KOPT-K1 (cell line): ENCODE measurements at regions not wholly inside any gene's neighbourhood (a gene's known extent, or its start where the extent isn't known, plus 50 kb on each side); places are given as distances from the start of the nearest gene placed in this dataset.

ENCODE experiments used
- H3K27ac ChIP-seq: fragments of 200-600 bp; sonication (generic); 2 replicates; pipeline ENCODE4 v1.5.1; 2016; ENCODE audit warnings: antibody characterized with exemption, mild to moderate bottlenecking, low read depth, low read length; ENCODE audit not compliant: poor library complexity, severe bottlenecking
- H3K36me3 ChIP-seq: fragments of 200-600 bp; sonication (generic); 2 replicates; pipeline ENCODE4 v1.5.1; 2017; ENCODE audit warnings: antibody characterized with exemption, mild to moderate bottlenecking, low read length, moderate library complexity; ENCODE audit not compliant: insufficient read depth
- H3K9me3 ChIP-seq: fragments of 200-600 bp; sonication (generic); 2 replicates; pipeline ENCODE4 v1.5.1; 2017; ENCODE audit warnings: antibody characterized with exemption, low read length, mild to moderate bottlenecking; ENCODE audit not compliant: insufficient read depth, poor library complexity, severe bottlenecking

DNA sequence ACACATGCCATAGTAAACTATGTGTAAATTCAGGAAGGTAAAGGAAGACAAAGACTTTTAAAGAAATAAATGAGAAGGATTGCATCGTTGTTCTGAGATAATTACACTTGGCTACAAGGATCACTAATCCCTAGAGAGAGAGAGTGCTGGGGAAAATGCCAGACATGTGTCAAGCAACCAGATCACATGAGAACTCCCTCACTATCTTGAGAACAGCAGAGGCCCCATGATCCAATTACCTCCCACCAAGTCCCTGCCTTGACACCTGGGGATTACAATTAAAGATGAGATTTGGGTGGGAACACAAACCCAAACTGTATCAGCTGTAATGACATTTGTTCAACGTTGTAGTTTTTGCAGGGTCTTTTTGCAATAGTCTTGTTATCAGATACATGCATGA lies 1600.9 kb upstream of the MIR17HG start:
- no peaks in the 10 kb centered on the region for H3K36me3 ChIP-seq
- no peaks in the 10 kb centered on the region for H3K9me3 ChIP-seq
- no peak overlapping the region for H3K27ac ChIP-seq

DNA sequence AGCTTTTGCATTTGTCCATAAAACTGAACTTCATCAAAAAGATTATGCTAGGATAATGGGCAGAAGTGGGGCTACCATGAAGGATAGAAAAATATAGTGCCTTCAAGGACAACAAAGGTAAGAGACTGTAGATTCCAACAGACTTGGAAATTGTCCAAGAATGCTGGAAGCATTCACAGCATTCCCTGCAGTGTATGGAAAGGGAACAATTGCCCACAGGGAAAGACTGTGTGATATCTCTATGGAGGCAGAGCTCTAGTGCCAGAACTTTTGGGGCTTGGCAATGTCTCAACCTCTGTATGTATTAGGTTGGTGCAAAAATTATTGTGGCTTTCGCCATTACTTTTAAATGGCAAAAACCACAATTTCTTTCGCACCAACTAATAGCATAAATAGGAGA lies 1598.8 kb upstream of the MIR17HG start:
- Histone ChIP-seq H3K9me3 (no peaks in the 10 kb centered on the region), H3K36me3 (no peaks in the 10 kb centered on the region), H3K27ac (no peak overlapping the region)

DNA sequence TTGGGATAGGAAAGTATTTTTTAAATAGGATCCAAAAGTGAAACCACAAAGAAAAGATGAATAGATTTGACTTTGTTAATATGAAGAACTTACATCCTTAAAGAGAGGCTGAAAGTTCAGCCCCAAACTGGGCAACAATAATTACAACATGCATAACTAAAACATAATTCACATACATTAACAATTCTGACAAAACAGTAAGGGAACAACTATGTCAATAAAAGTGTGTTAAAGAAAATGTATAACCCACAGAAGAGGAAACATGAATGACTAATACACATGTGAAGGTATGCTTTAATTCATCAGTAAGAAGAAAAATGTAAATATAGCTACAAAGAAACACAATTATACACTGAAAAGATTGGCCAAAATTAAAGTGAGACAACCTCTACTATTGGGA lies 1597.6 kb upstream of the MIR17HG start:
- H3K36me3 ChIP-seq, result no peaks in the 10 kb centered on the region
- H3K27ac ChIP-seq, result no peak overlapping the region
- no peaks in the 10 kb centered on the region for H3K9me3 ChIP-seq

DNA sequence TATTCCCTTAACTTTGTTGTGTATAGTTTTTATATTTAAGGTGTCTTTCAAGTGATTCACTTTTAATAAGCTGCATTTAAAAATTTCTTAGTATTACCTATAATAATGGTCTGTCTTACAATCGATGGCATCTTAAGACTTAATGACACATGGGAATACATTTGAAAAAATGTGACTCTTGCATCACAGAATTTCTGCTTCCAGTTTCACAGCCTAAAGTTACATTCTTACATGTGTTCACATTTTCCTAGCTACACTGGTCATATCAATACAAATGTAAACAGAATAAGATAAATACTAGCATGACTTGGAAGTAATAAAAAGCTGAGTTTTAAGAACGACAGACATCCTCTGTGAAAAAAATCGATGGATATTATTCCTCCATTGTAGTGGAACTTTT lies 1597.1 kb upstream of the MIR17HG start:
- Histone ChIP-seq H3K9me3 (no peaks in the 10 kb centered on the region), H3K36me3 (no peaks in the 10 kb centered on the region)

DNA sequence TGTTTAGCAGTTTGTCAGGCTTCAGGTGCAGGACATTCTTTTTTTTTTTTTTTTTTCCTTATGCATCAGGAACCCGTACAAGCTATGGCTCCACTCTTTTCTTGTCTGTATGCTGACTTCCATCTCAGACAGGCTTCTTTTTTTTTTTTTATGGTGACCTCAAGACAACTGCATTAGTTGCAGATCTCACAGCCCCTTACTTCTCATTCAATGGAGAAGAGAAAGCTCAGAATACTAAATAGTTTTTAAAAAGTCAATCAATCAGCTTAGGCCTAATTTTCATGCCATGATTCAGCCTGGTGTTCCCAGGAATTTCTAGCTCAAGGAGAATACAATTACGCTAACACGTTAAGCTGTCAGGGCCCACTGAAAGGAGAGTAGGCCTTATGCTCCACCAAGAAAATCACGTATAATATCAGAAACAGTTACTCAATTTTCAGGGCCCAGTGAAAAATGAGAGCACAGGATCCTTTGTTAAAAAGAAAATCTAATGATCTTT lies 1596.0 kb upstream of the MIR17HG start:
- H3K27ac ChIP-seq, result no peak overlapping the region
- H3K36me3 ChIP-seq, result no peaks in the 10 kb centered on the region
- H3K9me3 ChIP-seq, result peaks cover 6% of the 10 kb centered on the region

More for the DNA sequence above, 1597.1 kb upstream of the MIR17HG start:
- no peak overlapping the region for H3K27ac ChIP-seq

DNA sequence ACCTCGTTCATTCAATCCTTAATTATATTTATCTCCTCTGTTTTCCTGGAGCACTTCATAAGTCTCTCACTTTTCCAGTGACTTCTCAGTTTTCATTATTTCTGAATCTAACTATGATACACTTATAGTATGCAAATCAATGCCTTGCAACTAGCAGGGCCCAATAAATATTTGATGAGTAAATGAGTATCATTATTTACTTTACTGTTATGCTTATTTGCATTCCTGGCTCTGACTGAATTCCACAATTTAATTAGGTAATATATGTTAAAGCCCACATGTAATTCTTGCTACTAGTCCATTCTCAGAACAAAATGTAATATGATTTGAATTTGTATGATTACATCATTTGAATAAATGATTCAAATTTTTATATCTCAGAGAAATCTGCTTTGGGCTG lies 1595.1 kb upstream of the MIR17HG start:
- no peak overlapping the region for H3K27ac ChIP-seq
- H3K36me3 ChIP-seq, result no peaks in the 10 kb centered on the region
- peaks cover 6% of the 10 kb centered on the region for H3K9me3 ChIP-seq

DNA sequence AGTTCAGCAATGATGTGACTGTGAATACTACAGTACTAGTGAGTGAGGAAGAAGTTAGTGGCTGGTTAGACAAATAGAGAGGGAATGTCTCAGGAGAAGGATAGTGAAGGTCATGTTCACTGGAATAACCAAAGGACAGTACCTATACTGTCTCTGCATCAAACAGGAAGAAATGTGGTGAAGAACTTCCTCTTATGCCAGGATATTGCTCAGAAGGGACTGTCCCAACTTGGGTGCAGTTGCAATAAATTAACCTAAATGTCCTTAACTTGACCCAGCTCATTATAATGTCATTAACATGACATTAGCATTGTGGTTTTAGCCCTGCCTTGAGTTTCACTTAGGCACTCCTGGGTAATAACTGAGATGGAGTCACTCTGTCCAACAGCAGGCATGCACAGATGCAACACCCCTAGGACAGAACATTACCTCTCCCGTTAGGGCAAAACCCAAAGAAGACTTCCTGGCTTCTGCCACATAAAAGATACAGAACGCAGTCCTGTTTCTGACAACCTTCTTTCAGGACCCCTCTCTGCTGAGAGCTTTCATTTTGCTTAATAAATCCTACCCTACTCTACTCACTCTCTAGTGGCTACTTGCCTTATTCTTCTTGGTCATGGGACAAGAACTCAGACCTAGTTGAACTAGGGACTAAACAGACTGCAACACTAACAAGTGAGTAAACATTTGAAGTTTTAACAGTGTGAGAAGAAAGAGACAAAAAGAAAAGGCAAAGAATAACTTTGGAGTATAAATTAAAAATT lies 1591.6 kb upstream of the MIR17HG start:
- Histone ChIP-seq H3K27ac (no peak overlapping the region), H3K36me3 (no peaks in the 10 kb centered on the region), H3K9me3 (peaks cover 6% of the 10 kb centered on the region)

DNA sequence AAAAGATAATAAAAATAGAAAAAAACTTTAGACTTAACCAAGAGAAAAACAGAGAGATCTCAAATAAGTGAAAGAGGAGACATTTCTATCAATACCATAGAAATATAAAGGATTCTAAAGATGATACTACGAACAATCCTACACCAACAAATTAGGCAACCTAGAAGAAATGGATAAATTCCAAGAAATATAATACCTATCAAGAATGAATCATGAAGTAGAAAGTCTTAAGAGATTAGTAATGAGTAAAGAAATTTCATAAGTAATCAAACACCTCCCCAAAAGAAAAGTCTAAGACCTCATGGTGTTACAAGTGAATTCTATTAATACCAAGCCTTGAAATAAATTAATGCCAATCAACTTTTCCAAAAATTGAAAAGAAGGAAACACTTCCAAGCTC lies 1584.5 kb upstream of the MIR17HG start:
- H3K27ac ChIP-seq, result no peak overlapping the region
- no peaks in the 10 kb centered on the region for H3K36me3 ChIP-seq
- no peaks in the 10 kb centered on the region for H3K9me3 ChIP-seq

DNA sequence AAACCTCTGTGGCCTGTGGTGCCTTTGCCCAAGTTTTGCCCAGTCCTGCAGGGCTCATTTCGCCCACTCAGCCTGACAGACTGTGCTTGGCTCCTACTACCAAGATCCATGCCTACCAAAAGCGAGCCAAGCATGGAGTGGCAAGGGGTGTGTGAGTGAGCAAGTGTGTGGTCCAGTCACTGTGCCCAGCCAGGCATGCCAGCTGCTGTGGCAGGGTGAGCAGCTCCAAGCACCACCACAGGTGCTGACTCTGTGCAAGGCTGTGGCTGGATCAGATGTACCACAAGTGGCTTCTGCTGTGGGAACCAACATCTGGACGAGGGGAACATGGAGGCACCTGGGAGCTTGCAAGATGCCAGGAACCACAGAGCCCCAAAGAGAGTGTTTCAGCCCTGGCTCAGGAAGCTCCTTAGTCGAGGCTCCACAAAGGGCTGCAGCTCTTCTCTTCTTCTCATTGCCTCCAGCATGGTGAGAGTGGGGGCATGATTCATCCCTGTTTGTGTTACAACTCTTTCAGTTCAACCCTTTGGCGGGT lies 1564.2 kb upstream of the MIR17HG start:
- no peak overlapping the region for H3K27ac ChIP-seq
- no peaks in the 10 kb centered on the region for H3K9me3 ChIP-seq
- H3K36me3 ChIP-seq, result no peaks in the 10 kb centered on the region

DNA sequence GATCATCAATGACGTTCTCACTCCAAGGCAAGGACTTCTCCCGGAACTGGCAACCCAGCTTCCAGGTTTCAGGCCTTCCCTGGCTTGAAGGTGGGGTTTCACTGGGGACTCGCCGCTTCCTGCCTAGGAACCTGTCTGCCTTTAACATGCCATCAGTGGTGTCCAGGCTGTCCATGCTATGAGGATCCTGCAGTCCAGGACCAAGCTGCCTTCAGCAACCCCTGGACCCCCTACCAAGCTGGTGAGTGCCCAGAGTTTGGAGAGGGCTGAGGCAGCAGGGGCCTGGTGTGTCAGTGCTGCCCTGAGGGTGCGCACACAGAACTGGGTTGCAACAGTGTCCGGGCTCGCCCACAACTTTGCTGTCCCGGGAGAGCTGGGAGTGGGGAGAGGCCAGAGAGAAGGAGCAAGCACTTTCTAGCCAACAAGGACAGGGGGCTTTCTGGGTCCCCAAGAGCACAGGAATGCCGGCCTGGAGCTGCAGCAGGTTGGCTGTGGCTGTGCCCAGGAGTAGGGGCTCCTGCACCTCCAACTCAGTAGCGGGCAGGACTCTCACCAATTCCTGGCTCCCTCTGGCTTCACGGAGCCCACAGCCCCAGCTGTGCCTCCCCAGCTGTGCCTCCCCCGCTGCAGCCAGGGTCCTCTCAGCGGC lies 1563.2 kb upstream of the MIR17HG start:
- Histone ChIP-seq H3K9me3 (no peaks in the 10 kb centered on the region), H3K27ac (no peak overlapping the region), H3K36me3 (no peaks in the 10 kb centered on the region)

DNA sequence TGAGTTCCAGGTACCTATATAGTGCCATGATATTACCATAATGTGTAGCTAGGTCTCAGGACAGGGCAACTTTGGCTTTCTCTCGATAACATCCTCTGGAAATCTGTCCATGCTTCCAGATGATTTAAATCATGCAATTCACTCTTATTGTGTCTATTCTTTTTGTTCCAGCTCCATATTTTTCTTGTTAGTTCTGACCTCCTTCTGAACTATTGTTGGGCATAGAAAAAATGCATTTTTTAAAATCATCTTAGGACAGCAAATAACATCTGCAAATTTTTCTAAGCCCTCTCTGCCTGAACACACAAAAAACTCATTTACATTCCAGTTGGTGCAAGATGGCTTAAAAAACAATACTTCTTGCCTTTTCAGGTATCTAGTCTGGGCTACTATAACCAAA lies 1561.0 kb upstream of the MIR17HG start:
- Histone ChIP-seq H3K36me3 (no peaks in the 10 kb centered on the region), H3K27ac (no peak overlapping the region), H3K9me3 (no peaks in the 10 kb centered on the region)

DNA sequence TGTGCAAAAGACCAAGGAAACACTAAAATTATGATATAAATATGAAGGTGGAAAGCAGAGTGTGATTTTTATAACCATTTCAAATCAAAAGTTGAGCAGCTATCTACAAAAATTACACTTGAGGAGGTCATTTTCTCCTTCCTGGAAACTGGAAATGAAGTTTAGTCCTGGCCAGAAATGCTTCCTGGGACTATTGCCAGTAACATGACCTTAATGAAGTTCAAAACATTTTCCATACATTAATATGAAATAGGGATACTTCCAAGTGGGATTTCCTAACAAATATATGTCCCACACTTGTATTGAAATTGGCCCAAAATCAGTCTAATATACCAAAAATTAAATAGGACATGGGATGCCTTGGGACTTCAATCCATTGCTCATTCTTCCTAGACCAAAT lies 1556.8 kb upstream of the MIR17HG start:
- Histone ChIP-seq H3K36me3 (no peaks in the 10 kb centered on the region), H3K9me3 (no peaks in the 10 kb centered on the region), H3K27ac (no peak overlapping the region)

DNA sequence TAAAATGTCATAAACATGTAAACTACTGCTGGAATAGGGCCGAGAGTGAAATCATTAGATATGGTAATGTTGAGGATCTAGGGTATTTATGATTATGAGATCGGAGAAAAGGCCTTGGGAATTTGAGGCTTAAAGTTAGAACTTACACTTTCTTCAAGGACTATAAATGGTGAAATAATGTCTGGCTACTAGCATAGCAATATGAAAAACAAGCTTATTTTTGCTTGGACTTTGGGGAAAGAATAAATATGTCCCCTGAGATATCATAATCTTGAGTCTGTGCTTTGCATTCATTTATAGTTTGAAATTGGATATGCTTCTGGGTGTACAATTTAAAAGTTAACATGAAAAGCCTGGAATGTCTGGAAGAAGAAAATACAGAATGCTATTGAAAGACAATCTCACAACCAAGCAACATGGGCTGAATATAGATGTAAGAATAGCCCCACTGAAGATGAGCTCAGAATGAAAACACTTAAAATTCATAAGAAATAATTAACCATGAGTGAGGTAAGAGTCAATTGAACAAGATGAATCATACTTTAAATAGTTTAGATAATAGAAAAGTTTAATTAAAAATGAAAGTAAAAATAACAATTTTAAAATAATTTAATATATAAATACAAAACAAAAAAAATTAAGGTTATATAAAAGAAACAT lies 1555.4 kb upstream of the MIR17HG start:
- H3K9me3 ChIP-seq, result no peaks in the 10 kb centered on the region
- no peaks in the 10 kb centered on the region for H3K36me3 ChIP-seq
- no peak overlapping the region for H3K27ac ChIP-seq

DNA sequence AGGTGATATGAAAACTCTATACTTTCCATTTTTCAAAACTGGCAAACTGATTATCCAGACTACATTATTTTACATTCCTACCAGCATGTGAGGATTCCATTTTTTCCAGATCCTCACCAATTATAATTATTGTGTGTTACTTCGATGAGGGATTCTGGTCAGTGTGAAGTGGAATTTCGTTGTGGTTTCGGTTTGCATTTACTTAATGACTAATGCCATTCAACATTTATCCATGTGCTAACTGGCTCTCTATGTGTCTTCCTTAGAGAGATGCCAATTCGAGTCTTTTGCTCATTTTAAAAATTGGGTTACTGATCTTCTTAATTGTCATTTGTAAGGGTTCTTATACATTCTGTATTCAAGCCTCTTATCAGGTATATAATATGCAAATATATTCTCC lies 1551.3 kb upstream of the MIR17HG start:
- no peaks in the 10 kb centered on the region for H3K9me3 ChIP-seq
- no peak overlapping the region for H3K27ac ChIP-seq
- H3K36me3 ChIP-seq, result no peaks in the 10 kb centered on the region

DNA sequence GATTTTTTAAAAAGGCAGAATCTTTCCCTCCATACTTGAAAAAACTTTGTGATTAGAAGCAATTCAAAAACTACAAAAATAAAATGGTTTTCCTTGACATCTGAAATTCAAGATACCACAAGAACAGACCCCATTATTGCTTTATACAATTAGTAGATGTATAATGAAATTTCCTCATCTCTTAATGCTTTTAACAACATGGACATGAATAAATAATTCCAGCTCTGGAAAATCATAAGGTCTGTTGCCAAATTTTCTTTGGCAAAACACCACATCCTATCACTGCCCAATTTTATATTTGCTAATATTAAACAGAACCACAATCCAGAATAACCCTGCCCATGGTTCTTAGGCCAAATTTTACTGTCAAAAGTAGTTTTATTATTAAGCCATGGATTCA lies 1543.6 kb upstream of the MIR17HG start:
- Histone ChIP-seq H3K36me3 (no peaks in the 10 kb centered on the region), H3K27ac (no peak overlapping the region), H3K9me3 (no peaks in the 10 kb centered on the region)
